ENCODE measurements at regions not wholly inside any gene's neighbourhood (a gene's known extent, or its start where the extent isn't known, plus 50 kb on each side); places are given as distances from the start of the nearest gene placed in this dataset.

GRCh38 chr18:34976123-34976522 lies 65.1 kb upstream of the MAPRE2 start:
- POLR2A ChIA-PET: no interaction called here
- DNase-seq (ENCODE audit: low read depth, low spot score): no peak
- CTCF ChIA-PET: no interaction called here
- intact Hi-C loops (cut with micrococcal nuclease; ENCODE audit: unreplicated experiment): loop anchor here (5.0 kb wide), 1 partner anchor 94 kb away; no protein-coding TSS in a partner anchor
- no peak for ATAC-seq
- in situ Hi-C loops (cut with HindIII; ENCODE audit: low pct_unique_long_range_greater_than_20kb, low sequenced_read_pairs): no loop called here
- no TSS peak for BruUV-seq (replicated peaks)
- peak overlapping the region; percentile 57 to 85 for H3K4me3 ChIP-seq (ENCODE audit: low read depth in 2 of 2, low read length in 2 of 2)
- H3K36me3 ChIP-seq (ENCODE audit: control insufficient read depth, insufficient read depth, low read length): no peaks in the 10 kb centered on the region; the same call in 1 of the 2 replicates
- no peaks in the 10 kb centered on the region for H3K9me3 ChIP-seq (ENCODE audit: control insufficient read depth, insufficient read depth, low read depth, low read length)
- H3K27ac ChIP-seq (ENCODE audit: low read length): no peak overlapping the region
- H3K4me1 ChIP-seq (ENCODE audit: control insufficient read depth, insufficient read depth, low read length): peaks cover 4% of the 10 kb centered on the region; the same call in 1 of the 2 replicates
- H3K27me3 ChIP-seq (ENCODE audit: control insufficient read depth, insufficient read depth, low read length): no peaks in the 10 kb centered on the region
- TF ChIP-seq, protein P1, sequence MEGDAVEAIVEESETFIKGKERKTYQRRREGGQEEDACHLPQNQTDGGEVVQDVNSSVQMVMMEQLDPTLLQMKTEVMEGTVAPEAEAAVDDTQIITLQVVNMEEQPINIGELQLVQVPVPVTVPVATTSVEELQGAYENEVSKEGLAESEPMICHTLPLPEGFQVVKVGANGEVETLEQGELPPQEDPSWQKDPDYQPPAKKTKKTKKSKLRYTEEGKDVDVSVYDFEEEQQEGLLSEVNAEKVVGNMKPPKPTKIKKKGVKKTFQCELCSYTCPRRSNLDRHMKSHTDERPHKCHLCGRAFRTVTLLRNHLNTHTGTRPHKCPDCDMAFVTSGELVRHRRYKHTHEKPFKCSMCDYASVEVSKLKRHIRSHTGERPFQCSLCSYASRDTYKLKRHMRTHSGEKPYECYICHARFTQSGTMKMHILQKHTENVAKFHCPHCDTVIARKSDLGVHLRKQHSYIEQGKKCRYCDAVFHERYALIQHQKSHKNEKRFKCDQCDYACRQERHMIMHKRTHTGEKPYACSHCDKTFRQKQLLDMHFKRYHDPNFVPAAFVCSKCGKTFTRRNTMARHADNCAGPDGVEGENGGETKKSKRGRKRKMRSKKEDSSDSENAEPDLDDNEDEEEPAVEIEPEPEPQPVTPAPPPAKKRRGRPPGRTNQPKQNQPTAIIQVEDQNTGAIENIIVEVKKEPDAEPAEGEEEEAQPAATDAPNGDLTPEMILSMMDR (IDR thresholded peaks at IDR 0.05): no peak
- TF ChIP-seq TCF7L2 (IDR thresholded peaks at IDR 0.05; ENCODE audit: low read depth, low read length) (no peak), POLR2AphosphoS5 (IDR thresholded peaks at IDR 0.05; ENCODE audit: low read depth, low read length) (no peak), SIN3A (IDR thresholded peaks at IDR 0.05; ENCODE audit: borderline replicate concordance, insufficient read depth, low read depth, low read length) (no peak), REST (IDR thresholded peaks at IDR 0.05; ENCODE audit: insufficient read depth in 1 of 2, low read depth in 2 of 2, low read length in 1 of 2) (no peak)

GRCh38 chr18:34976534-34976898 lies 64.7 kb upstream of the MAPRE2 start:
- POLR2A ChIA-PET: no interaction called here
- BruUV-seq (replicated peaks): no TSS peak
- Histone ChIP-seq H3K4me1 (ENCODE audit: control insufficient read depth, insufficient read depth, low read length) (peaks cover 4% of the 10 kb centered on the region; the same call in 1 of the 2 replicates), H3K4me3 (ENCODE audit: low read depth in 2 of 2, low read length in 2 of 2) (peak overlapping the region; percentile 57 to 85), H3K27me3 (ENCODE audit: control insufficient read depth, insufficient read depth, low read length) (no peaks in the 10 kb centered on the region), H3K27ac (ENCODE audit: low read length) (no peak overlapping the region), H3K36me3 (ENCODE audit: control insufficient read depth, insufficient read depth, low read length) (no peaks in the 10 kb centered on the region; the same call in 1 of the 2 replicates), H3K9me3 (ENCODE audit: control insufficient read depth, insufficient read depth, low read depth, low read length) (no peaks in the 10 kb centered on the region)
- CTCF ChIA-PET: interaction anchor here (0.6 kb wide), 1 partner anchor 110 kb away, joined by 3 read pairs; no protein-coding TSS in a partner anchor
- DNase-seq (ENCODE audit: low read depth, low spot score) (no peak), ATAC-seq (no peak)
- TF ChIP-seq TCF7L2 (IDR thresholded peaks at IDR 0.05; ENCODE audit: low read depth, low read length) (no peak), SIN3A (IDR thresholded peaks at IDR 0.05; ENCODE audit: borderline replicate concordance, insufficient read depth, low read depth, low read length) (no peak), REST (IDR thresholded peaks at IDR 0.05; ENCODE audit: insufficient read depth in 1 of 2, low read depth in 2 of 2, low read length in 1 of 2) (no peak), POLR2AphosphoS5 (IDR thresholded peaks at IDR 0.05; ENCODE audit: low read depth, low read length) (no peak)
- TF ChIP-seq, protein P1 (IDR thresholded peaks at IDR 0.05): no peak
- intact Hi-C loops (cut with micrococcal nuclease; ENCODE audit: unreplicated experiment): loop anchor here (5.0 kb wide), 1 partner anchor 94 kb away; no protein-coding TSS in a partner anchor
- in situ Hi-C loops (cut with HindIII; ENCODE audit: low pct_unique_long_range_greater_than_20kb, low sequenced_read_pairs): no loop called here
